Sigmoid colon (tissue), 4 donors: ENCODE measurements at regions not wholly inside any gene's neighbourhood (a gene's known extent, or its start where the extent isn't known, plus 50 kb on each side); places are given as distances from the start of the nearest gene placed in this dataset.

Experiments
- CTCF ChIP-seq, 4 experiments: fragments of 450-650 bp in 3 of 4; fragments of 200-600 bp in 1 of 4; IDR thresholded peaks; one replicate each; pipeline ENCODE4 v1.5.1; 2016 to 2019; ENCODE audit warnings: antibody characterized with exemption in 4 of 4, mild to moderate bottlenecking in 3 of 4, moderate library complexity in 2 of 4
- POLR2AphosphoS5 ChIP-seq, 4 donors: sonication (generic); formaldehyde crosslinking; IDR thresholded peaks; one replicate each; pipeline ENCODE4 v1.6.1; 2017; ENCODE audit warnings: antibody characterized with exemption in 4 of 4

DNA sequence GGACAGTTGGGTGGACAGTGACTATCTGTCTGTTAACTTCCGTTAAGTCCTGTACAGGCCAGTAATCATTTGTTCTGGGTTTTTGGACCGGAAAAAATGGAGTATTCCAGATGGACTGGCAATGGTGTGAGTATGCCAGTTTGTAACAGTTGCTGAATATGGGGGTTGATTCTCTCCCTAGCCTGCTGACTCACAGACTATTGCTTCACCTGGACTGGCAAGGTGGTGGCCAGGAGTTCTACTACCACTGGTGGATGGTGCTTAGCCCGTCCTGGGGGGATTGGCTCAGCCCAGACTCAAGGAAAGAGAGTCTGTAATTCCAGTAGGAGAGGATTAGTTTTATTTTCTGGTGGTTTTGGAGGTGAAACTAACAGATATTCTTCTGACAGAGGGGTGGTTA, 343.8 kb upstream of the USP9Y start:
- TF ChIP-seq POLR2AphosphoS5 (IDR thresholded peaks at IDR 0.05) (no peak), CTCF (IDR thresholded peaks at IDR 0.05) (no peak)
